HUDEP-2 (cell line): ENCODE measurements at regions not wholly inside any gene's neighbourhood (a gene's known extent, or its start where the extent isn't known, plus 50 kb on each side); places are given as distances from the start of the nearest gene placed in this dataset.

Source experiments
- DNase-seq, 76 experiments: peaks; one replicate each; lab custom pipeline; 2025; ENCODE audit not compliant: unreplicated experiment in 76 of 76; lab: John Stamatoyannopoulos, UW

DNA sequence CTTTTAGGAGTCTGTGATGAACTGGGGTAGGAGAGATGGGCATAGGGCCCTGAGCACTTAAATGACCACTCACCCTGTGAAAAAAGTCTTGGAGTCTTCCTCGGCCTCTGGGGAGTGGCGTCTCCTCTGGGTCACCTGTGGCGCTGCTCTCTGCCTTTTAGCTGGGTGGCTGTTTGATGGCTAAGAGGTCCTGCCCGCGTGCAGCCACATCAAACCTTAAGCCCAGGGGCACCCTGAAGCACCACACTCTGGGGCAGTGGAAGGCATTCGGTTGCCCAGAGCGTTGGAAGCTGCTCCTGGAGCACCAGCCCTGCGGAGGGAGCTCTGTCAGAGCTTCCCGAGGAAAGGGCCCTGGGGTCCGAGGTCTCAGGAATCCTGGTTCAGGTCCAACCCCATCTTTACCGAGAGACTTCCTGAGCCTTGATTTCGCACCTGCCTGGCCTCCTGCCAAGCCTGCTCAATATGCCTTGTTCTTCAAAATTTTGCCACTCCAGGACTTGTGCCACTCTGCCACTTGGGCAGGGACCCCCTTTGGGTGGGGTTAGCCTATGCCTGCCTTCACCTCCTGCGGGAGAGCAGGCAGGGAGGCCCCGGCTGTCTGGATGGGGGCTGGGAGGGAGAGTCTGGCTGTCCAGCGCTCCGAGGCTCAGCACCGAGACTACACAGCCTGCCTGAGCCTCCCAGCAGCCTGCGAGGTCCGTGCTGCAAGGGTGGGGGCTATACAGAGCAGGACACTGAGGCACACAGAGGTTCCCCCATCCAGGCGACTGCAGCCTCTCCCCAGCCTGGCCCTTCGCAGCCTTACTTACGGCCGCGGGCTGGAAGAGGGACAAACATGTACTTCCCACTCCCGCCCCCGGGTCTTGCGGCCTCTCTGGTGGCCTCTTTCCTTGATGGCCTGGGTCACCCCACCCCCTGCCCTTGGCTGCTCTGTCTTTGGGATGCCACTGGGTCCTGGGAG is 63.4 kb upstream of the RNU6ATAC start:
- DNase-seq, result no peak

DNA sequence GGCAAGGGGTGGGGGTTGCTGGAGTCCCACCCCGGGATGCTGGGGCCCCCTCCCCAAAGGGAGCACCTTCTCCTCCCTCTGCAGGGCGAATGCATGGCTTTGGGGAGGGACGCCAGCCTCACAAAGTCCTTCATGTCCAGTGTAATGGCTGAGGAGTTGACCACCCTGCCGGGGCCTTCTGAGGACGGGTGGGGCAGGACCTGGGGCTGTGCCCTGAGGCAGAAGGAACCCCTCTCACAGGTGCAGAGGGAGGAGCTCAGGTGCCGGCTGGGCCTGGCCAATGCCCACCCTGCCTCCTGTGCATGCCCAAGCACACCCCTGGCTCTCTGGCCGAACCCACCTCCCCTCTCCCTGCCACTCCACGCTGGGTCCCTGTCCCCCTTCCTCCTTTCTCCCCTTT is 64.3 kb upstream of the RNU6ATAC start:
- no peak for DNase-seq

DNA sequence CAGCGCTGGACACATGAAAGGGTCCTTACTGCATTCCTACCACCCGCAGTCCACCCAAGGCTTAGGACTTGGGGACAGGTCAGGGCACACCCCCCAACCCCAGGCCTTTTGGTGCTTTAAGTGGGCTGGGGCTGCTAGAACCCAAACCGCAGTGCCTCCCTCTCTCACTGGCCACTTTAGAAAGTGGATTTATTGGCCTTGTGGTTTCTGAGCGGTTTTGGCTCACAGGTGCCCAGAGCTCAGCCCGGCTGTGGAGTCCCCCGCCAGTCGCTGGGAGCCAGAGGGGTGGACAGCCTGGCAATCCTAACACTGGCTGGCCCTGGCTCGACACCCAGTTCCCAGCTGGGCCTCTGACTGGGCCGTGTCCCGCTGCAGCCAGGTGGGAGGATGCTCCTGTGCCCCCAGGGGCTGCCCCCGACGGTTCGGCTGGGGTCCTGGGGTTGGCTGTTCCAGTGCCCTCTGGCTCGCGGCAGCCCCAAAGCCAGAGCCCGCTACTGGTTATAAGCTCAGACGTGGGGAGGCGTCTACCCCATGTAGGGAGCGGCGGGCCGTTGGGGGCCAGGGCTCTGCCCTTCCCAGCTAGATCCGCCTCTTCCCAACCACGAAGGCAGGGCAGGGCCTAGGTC is 65.2 kb upstream of the RNU6ATAC start:
- no peak for DNase-seq

DNA sequence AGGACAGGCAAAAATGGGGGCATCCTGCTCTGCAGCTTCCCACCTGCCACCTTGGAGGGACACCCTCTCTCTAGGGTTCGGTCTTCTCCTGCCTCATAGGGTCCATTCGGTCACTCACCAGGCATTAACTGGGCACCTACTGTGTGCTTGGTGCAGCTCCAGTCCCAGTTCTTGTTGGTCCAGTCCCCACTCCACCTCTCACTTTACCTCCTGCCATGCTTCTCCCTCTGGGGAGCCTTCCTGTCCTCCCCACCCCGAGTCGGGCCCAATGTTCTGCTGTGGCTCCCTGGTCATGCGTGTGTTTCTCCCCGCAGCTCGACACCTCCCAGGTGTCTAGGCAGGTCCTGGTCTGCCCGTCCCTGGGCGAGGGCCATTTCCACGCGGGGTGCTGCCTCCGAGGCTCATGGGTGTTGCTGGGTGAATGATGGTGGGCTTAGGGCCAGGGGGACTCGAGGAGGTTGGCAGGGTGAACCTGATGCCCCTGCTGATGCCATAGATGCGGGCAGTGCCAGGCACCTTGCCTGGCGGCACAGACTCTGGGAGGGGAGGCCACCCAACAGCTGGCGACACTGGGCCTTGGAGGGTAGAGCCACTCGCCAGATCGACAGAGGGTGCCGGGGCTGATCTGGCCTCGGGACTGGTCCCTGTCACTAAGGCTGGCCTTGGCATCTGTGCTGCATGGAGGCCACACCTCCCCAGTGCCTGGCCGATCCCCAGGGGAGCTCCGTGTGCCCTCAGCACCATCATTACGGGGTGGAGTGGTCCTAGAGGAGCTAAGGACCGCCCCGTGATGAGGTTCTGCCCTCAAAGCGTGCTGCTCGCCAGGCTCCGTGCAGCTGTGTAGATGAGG is 66.0 kb upstream of the RNU6ATAC start:
- DNase-seq, result no peak

DNA sequence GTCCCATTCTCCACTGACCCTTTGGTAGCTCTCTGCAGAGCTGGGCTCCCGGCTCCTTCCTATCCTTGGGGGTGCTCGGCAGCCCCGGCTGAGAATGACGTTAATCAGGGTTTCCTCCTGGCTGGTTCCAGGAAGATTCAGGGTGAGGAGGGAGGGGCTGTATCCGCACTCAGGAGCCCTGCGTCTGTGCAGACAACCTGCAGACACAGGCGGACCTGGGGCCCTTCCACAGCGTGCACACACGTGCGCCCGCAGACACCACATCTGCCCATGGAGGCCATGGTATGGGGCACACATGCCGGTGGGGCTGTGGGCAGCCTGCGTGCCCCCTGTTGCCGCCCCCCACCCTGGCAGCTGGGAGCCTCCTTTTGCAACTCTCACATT is 66.6 kb upstream of the RNU6ATAC start:
- DNase-seq, result no peak

DNA sequence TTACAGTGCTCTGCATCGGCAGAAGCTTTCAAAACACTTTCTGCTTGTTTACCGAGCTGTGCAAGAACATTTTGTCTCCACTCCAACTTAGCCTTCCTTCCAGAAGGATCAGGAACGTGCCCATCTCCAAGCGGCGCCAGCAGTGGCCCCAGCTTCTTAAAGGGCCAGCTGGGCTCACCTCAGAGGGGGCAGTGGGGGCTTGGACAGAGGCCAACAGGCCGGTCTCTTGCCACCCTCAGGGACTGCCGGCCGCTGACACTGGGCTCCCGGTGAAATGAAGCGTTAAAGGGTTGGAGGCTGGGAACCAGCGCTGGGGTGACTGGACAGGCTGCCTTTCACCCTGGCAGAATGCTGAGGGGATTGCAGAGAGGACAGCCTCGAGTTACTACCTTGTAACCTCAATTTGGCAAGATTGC is 67.0 kb upstream of the RNU6ATAC start:
- no peak for DNase-seq

DNA sequence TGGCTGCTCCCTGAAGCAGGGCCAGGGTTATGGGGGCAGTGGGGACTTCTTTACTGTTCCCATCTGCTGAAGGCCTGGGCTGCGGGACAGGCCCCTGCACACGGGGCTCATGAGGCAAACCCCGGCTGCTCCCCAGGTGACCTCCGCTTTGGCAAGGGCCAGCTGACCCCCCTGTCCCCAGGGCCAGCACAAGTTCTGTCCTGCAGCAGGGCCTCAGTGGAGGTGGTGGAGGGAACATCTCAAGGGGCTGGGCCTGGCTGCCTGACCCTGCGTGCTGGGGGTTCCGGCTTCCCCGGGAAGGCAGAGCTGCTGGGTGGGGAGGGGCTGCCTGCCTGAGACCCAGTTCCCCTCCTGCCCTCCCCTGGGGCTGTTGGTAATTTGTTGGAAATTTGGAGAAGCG is 67.4 kb upstream of the RNU6ATAC start:
- no peak for DNase-seq

DNA sequence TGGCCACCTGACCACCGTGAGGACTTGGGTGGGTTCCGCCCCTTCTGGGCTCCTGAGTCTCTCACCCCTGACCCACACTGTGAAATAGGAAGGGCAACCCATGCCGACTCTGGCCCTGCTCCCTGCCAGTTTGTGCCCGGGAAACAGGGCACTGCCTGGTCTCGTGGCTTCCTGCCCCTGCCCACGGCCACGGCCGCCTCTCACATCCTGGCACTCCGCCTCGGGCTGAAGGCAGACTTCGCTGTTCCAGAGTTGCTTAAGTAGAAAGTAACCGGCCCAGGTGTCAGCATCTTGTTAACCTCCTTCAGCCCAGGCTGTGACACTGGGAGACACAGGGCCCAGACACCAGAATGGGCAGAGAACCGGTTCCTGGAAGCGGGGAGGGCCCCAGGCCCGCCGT is 68.7 kb upstream of the RNU6ATAC start:
- no peak for DNase-seq

DNA sequence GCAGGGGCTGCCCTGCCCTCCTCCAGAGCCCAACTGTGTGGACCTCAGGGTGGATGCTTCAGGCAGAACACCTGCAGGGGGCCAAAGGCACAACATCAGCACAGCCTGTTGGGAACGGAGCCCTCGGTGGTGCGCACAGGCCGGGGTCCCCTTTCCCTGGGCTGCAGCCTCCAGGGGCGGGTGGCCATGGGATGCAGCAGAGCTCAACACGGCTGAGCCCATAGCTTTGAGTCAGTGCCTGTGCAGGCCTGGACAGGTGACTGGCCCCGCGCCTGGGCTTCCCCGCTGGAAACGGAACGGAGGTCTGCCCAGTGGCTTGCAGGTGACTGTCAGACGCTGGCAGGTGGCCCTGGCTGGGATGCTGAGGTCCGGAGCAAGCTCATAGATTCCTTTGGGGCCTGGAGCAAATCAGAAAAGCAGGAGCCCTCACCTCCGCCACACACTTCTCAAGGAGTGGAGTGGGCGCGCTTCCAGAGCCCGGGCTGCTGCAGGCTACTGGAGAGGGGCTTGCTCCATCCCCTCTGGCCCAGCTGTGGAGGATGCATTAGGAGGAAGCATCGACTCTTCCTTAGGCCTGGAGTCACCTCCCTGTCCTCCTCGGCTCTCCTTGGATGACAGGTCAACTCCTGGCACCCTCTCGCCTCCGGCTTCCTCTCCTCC is 69.8 kb upstream of the RNU6ATAC start:
- no peak for DNase-seq

DNA sequence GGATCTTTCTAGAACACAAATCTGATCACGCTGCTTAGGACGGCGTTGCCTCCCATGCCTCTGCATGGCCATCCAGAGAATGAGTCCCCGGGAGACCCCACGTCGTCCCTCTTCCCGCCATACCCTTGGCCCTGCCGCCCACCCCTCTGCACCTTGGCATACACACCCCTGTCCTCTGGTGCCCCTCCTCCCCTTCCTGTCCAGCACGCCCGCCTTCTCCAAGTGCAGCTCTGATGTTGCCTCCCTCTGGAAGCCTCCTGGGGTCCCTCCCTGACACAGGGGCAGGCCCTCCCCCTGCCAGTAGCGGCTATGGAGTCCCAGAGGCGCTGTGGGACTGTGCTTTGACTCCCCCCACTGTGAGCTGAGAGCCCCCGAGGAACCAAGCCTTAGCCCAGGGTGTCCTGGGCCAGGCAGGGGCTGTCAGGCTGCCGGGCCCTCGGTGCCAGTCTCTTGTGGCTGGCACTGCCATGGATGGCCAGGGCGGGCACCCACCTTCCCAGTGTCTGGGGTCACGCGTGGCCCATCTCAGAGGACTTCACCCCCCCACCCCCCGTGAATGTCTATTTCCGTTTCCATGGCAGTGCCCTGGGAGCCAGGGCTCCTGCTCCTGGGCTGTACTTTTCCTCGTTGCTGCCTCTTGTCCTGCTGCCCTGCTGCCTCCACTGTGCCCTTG is 70.5 kb upstream of the RNU6ATAC start:
- no peak for DNase-seq

DNA sequence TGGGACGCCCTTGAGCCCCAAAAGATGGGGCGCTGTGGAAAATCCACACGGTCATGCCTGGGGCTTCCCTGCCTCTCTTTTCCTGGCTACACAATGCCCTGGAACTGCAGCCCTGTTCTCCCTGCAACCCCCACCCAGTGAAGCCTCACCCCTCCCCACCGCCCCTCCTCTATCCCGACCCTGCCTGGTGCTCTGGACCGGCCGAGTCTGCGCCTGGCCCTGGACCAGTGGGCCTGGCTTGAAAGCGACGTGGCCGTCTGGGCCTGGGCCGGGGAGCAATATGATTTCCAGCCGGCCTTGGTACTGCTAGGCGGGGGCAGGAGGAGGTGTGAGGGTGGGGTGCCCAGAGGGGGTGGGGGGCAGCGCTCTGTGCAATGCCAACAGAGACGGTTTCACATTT is 71.0 kb upstream of the RNU6ATAC start:
- no peak for DNase-seq

DNA sequence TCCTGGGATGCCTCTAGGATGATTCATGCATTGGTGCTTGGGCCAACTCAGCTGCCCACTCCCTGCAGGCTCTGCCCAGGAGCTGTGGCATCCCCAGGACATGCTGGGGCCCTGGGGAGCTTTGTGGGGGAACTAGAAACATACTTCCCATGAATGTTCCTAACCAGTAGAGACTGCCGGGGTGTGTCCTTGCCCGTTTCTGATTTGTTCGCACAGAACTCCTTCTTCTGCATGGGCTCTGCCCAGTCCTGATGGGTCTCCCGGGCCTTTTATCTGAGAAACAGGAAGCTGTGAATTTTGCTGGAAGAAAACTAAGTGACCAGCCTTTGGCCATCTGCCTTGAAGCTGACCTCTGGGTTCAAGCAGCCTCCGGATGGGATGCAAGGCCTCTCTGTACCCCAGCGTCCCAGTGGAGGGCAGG is 71.6 kb upstream of the RNU6ATAC start:
- DNase-seq, result no peak

DNA sequence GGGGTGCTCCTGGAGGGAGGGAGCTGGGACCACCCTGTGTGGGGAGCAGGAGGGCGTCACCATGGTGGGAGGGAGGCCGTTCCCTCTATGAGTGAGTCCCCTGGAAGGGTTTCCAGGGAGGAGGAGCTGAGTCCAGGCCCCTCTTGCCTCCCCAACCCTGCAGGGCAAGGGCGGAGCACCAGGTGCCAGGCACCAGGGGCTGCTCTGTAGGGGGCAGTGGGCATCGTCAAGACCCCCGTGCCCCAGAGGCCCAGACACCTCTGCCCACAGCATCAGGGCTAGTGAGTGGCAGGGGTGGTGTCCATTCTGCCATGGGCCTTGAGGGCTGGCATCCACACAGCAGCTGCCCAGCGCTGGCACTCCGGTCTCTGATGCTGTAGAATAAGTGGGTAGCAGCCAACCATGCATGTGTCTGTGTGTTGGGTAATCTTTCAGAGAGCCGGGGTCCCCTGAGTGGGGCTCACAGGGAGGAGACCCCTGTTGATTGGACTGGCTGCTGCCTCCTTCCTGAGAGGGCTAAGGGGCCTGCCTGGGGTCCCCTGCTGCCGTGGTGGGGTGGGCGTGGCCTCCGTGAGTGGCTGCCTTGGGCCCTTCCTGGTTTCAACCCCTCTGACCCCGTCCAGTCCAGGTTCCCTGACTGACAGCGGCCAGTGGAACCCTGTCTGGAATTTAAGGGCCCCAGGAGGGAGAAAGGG is 72.7 kb upstream of the RNU6ATAC start:
- no peak for DNase-seq

DNA sequence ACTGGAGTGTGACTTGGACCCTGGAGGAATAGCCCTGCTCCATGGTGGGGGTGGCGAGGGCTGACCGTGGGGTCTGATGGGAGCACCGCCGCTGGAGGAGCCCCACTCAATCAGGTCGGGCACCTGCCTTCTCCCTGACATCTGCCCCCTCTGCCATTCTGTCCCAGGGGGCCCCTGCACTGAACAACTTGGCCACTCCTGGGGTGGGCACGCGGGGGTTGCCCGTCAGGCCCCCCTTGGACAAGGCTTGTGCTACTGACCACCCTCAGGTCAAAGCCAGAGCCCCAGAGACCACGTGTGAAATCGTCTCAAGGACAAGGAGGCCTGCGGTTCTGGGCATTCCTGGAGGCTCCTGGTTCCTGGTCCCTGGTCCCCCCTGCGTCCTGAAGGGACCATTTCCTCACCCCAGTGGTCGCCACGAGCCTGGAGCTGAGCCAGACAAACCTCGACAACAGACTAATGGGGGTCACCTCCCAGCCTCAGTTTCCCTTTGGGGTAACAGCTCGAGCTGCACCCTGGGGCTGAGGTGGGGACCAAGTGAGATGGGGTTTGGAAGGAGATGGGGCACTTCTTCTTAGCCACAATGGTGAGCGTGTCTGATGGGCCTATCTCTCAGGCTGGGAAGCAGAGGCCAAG is 73.4 kb upstream of the RNU6ATAC start:
- DNase-seq, result no peak

DNA sequence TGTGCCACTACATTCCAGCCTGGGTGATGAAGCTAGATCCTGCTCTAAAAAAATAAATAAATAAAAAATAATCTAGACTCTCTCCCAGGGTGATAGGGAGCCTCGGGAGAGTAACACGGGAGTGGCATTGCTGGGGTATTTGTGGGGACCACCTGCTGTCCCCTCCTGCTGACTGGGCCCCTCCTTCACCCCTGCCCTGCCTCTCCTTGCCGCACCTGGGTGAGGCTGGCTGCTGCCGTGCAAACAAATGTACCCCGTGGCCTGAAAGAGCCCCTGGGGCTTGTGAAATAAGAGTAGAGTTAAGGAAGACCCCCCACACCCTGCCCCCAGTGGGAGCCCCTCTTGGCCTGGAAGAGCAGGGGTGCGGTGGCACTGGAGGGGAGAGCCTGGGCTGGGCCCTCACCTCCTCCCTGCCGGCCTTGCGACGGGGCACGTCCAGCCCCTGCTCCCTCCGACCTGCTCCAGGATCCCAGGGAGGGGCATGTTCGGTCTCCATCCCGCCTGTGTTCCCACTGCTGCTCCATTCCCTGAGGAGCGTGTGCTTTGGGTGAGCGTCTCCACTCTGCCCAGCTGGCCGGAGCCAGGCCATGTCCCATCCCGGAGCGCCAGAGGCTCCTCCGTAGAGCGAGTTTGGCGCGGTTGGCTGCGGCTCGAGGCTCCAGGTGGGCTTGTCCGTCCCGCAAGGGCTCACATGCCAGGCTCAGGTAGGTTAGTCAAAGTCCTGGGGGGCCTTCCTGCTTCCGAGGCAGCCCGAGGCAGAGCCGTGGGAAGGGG is 75.0 kb upstream of the RNU6ATAC start:
- no peak for DNase-seq

DNA sequence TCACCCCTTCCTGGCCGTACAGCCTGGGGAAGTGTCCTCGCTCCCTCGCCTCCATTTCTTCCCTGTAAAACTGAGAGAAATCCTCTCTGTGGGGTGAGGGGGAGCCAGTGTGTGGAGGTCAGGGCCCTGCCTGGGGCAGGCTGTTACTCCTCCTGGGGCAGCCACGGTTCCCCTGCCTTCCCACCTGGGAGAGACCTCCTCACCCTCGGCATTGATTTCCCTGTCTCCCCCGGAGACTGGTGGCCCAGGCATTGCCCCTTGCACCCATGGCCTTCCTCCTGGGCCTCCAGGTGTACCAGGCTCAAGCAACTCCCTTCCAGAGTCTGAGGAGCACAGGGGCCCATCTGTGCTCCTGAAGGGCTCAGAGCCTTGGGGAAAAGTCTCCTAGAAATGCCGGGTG is 75.6 kb upstream of the RNU6ATAC start:
- DNase-seq, result no peak

DNA sequence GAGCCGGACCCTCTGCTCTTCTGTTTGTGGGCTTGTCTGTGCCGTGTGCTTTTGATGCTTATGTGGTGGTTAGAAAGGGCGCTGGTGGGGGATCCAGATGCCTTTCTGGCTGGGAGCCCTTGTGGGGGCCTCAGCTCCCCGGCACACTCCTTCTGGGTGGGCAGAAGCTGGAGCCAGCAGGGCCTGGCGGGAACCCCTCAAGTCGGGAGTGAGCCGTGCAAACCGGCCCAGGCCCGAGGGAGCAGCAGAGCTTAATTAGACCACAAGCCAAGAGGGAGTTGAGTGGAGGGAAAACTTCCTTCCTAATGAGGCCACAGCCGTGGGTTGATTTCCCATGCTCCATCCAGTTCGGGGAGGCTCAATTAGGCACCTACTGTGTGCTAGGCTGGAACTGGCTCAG is 76.0 kb upstream of the RNU6ATAC start:
- no peak for DNase-seq

DNA sequence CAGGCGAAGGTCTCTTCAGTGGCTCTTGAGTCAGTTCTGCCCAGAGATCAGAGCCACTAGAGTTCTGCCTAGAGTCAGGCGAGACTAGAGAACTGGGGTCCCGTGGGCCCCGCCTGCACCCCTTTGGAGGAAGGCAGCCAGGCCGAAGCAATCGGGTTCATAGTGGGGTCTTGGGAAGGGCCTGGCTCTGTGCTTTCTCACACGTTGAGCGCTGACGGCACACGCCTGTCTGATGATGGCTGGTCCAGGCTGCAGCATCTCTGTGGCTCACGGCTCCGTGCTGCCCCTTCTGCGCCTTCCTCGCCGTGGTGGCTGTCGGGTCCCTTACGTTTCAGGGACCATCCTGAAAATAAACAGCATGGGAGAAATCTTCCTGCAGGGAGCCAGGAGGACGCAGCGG is 78.3 kb upstream of the RNU6ATAC start:
- no peak for DNase-seq
